Calu3 (cell line): ENCODE measurements at regions not wholly inside any gene's neighbourhood (a gene's known extent, or its start where the extent isn't known, plus 50 kb on each side); places are given as distances from the start of the nearest gene placed in this dataset.

Experiments
- BruUV-seq: library from RNA; stranded (reverse); fragments of 400-500 nt; replicated peaks from 2 replicates; lab custom pipeline; 2021; lab: Mats Ljungman, UMichigan
- CTCF ChIA-PET: fragments of 300-600 bp; sonication (Branson Sonifier 250); formaldehyde crosslinking; loops from one replicate; lab custom pipeline; 2022; ENCODE audit warnings: antibody characterized with exemption; lab: Charles Lee
- DNase-seq: peaks from one replicate; pipeline ENCODE4 v3.0.0; 2022
- H3K27ac Mint-ChIP-seq: one replicate; pipeline ENCODE4 v1.8.0; 2022; ENCODE audit warnings: mixed read lengths; ENCODE audit not compliant: unreplicated experiment
- H3K27me3 Mint-ChIP-seq: one replicate; pipeline ENCODE4 v1.8.0; 2022; ENCODE audit warnings: mixed read lengths; ENCODE audit not compliant: unreplicated experiment
- H3K36me3 Mint-ChIP-seq: one replicate; pipeline ENCODE4 v1.8.0; 2022; ENCODE audit warnings: mild to moderate bottlenecking, moderate library complexity, mixed read lengths; ENCODE audit not compliant: insufficient read depth, unreplicated experiment
- H3K4me1 Mint-ChIP-seq: one replicate; pipeline ENCODE4 v1.8.0; 2022; ENCODE audit warnings: mild to moderate bottlenecking, low read depth, mixed read lengths; ENCODE audit not compliant: unreplicated experiment
- H3K4me3 Mint-ChIP-seq: one replicate; pipeline ENCODE4 v1.8.0; 2022; ENCODE audit warnings: mild to moderate bottlenecking, low read depth, moderate library complexity, mixed read lengths; ENCODE audit not compliant: unreplicated experiment
- H3K9me3 Mint-ChIP-seq: one replicate; pipeline ENCODE4 v1.8.0; 2022; ENCODE audit warnings: low read depth, mixed read lengths; ENCODE audit not compliant: unreplicated experiment
- CTCF ChIP-seq: fragments of 200-600 bp; IDR thresholded peaks from one replicate; pipeline ENCODE4 v1.8.0; 2022; ENCODE audit warnings: antibody characterized with exemption; ENCODE audit not compliant: unreplicated experiment
- intact Hi-C: fragments of 100-400 bp; cut with micrococcal nuclease; formaldehyde crosslinking; loops from one replicate; pipeline ENCODE4 v1.10.0; 2022; ENCODE audit not compliant: unreplicated experiment

GRCh38 chr5:155308289-155308688 lies 294.7 kb downstream of the KIF4B start:
- BruUV-seq, result no TSS peak
- intact Hi-C loops, result no loop called here
- H3K27me3 Mint-ChIP-seq, result no peaks in the 10 kb centered on the region

GRCh38 chr5:155309021-155309746 lies 295.6 kb downstream of the KIF4B start:
- H3K4me1 Mint-ChIP-seq, result no peaks in the 10 kb centered on the region
- intact Hi-C loops, result no loop called here
- peaks cover 7% of the 10 kb centered on the region for H3K9me3 Mint-ChIP-seq
- BruUV-seq, result no TSS peak
- no peaks in the 10 kb centered on the region for H3K36me3 Mint-ChIP-seq
- CTCF ChIA-PET, result no interaction called here
- no peaks in the 10 kb centered on the region for H3K27me3 Mint-ChIP-seq
- H3K27ac Mint-ChIP-seq, result no peak overlapping the region
- no peak for TF ChIP-seq CTCF
- no peak for DNase-seq
- no peak overlapping the region for H3K4me3 Mint-ChIP-seq

More at GRCh38 chr5:155308289-155308688, 294.7 kb downstream of the KIF4B start:
- Mint-ChIP-seq H3K27ac (no peak overlapping the region), H3K9me3 (peaks cover 7% of the 10 kb centered on the region), H3K4me1 (no peaks in the 10 kb centered on the region), H3K4me3 (no peak overlapping the region), H3K36me3 (no peaks in the 10 kb centered on the region)
- no peak for DNase-seq
- no peak for TF ChIP-seq CTCF
- CTCF ChIA-PET, result no interaction called here

- intact Hi-C loops, result no loop called here
- CTCF ChIA-PET, result no interaction called here
- BruUV-seq, result no TSS peak
- Mint-ChIP-seq H3K27me3 (no peaks in the 10 kb centered on the region), H3K9me3 (peaks cover 7% of the 10 kb centered on the region), H3K27ac (no peak overlapping the region), H3K4me3 (no peak overlapping the region), H3K4me1 (no peaks in the 10 kb centered on the region), H3K36me3 (no peaks in the 10 kb centered on the region)
- no peak for DNase-seq
- no peak for TF ChIP-seq CTCF
These were observed 298.2 kb downstream of the KIF4B start for GRCh38 chr5:155311721-155312120.

GRCh38 chr5:155313518-155313917 lies 300.0 kb downstream of the KIF4B start:
- intact Hi-C loops, result no loop called here
- Mint-ChIP-seq H3K36me3 (no peaks in the 10 kb centered on the region), H3K4me1 (no peaks in the 10 kb centered on the region), H3K4me3 (no peak overlapping the region), H3K27me3 (no peaks in the 10 kb centered on the region), H3K9me3 (peaks cover 11% of the 10 kb centered on the region), H3K27ac (no peak overlapping the region)
- no peak for DNase-seq
- BruUV-seq, result no TSS peak
- TF ChIP-seq CTCF, result no peak
- CTCF ChIA-PET, result no interaction called here
